Type B pancreatic cell (in vitro differentiated cells): ENCODE measurements at regions not wholly inside any gene's neighbourhood (a gene's known extent, or its start where the extent isn't known, plus 50 kb on each side); places are given as distances from the start of the nearest gene placed in this dataset.

Source experiments
- DNase-seq: peaks from one replicate; pipeline ENCODE4 v3.0.0; 2021; ENCODE audit warnings: mixed read lengths; ENCODE audit not compliant: unreplicated experiment; ENCODE audit errors: extremely low spot score
- H3K27ac Mint-ChIP-seq: 2 replicates; pipeline ENCODE4 v1.8.0; 2021; ENCODE audit warnings: mild to moderate bottlenecking, mixed read lengths
- H3K27me3 Mint-ChIP-seq: 2 replicates; pipeline ENCODE4 v1.8.0; 2021; ENCODE audit warnings: mixed read lengths
- H3K36me3 Mint-ChIP-seq: 2 replicates; pipeline ENCODE4 v1.8.0; 2021; ENCODE audit warnings: mixed read lengths
- H3K4me1 Mint-ChIP-seq: one replicate; pipeline ENCODE4 v1.8.0; 2021; ENCODE audit warnings: mixed read lengths; ENCODE audit not compliant: unreplicated experiment
- H3K4me3 Mint-ChIP-seq: 2 replicates; pipeline ENCODE4 v1.8.0; 2021; ENCODE audit warnings: mild to moderate bottlenecking, mixed read lengths
- H3K9me3 Mint-ChIP-seq: 2 replicates; pipeline ENCODE4 v1.8.0; 2021; ENCODE audit warnings: mixed read lengths
- TF ChIP-seq, protein P1 (sequence below): fragments of 200-600 bp; sonication (generic); conservative IDR thresholded peaks from 2 replicates; pipeline ENCODE4 v1.5.0; 2021; ENCODE audit warnings: antibody characterized with exemption, mild to moderate bottlenecking

DNA sequence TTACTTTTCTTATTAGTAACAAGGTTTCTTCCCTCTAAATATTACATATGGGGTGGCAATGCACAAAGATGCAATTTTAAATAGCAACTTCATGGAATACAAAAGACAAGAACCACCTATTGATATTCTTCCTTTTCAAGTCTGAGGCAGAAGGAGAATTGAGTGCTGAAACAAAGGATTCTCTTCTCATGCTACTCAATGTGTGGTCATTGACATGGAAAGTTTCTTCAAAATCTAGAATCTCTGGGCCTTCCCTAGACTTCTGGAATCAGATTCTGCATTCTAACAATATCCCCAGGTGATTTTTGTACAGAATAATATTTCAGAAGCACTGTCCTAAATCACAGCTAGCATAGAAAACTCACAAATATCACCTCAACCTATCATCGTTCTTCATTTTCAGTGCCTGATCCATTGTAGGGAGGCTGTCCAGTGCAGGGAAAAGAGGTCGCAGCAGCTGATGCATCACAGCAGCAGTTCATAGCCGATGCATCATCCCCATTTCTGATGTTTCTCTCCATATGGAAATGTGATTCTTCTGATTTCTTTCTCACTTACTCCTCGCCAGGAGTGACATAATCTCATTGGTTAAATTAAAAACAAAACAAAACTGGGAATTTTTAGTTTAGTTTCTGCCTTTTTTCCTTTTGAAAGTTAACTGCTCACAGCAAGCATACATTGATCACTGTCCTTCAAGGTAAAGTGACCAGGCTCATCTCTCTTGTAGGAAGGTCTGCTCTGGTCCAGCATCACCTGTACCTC, 139.5 kb upstream of the FAM83B start:
- H3K27me3 Mint-ChIP-seq: no peaks in the 10 kb centered on the region

GRCh38 chr6:54710456-54710855, 136.1 kb upstream of the FAM83B start:
- Mint-ChIP-seq H3K36me3 (no peaks in the 10 kb centered on the region), H3K4me1 (no peaks in the 10 kb centered on the region), H3K27me3 (no peaks in the 10 kb centered on the region), H3K4me3 (no peak overlapping the region), H3K9me3 (no peaks in the 10 kb centered on the region), H3K27ac (no peak overlapping the region)
- TF ChIP-seq, protein P1, sequence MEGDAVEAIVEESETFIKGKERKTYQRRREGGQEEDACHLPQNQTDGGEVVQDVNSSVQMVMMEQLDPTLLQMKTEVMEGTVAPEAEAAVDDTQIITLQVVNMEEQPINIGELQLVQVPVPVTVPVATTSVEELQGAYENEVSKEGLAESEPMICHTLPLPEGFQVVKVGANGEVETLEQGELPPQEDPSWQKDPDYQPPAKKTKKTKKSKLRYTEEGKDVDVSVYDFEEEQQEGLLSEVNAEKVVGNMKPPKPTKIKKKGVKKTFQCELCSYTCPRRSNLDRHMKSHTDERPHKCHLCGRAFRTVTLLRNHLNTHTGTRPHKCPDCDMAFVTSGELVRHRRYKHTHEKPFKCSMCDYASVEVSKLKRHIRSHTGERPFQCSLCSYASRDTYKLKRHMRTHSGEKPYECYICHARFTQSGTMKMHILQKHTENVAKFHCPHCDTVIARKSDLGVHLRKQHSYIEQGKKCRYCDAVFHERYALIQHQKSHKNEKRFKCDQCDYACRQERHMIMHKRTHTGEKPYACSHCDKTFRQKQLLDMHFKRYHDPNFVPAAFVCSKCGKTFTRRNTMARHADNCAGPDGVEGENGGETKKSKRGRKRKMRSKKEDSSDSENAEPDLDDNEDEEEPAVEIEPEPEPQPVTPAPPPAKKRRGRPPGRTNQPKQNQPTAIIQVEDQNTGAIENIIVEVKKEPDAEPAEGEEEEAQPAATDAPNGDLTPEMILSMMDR: no peak
- DNase-seq: no peak

More for the DNA sequence above, 139.5 kb upstream of the FAM83B start:
- Mint-ChIP-seq H3K4me3 (no peak overlapping the region), H3K27ac (no peak overlapping the region), H3K9me3 (no peaks in the 10 kb centered on the region), H3K36me3 (no peaks in the 10 kb centered on the region), H3K4me1 (no peaks in the 10 kb centered on the region)
- no peak for DNase-seq
- TF ChIP-seq, protein P1: no peak

DNA sequence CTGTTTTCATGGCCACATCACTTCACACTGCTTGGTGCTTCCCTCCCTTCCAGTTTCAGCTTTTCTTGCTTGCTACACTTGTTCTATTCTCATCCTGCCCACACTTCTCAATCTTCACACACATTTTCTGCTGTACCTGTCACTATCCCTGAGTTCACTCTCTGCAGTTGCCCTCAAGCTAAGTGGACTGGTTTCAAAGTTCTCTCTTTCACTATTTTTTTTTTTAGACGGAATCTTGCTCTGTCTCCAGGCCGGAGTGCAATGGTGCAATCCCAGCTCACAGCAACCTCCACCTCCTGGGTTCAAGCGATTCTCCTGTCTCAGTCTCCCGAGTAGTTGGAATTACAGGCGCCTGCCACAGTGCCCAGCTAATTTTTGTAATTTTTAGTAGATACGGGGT, 130.6 kb upstream of the FAM83B start:
- no peaks in the 10 kb centered on the region for H3K36me3 Mint-ChIP-seq
- H3K27ac Mint-ChIP-seq: peak overlapping the region; percentile 55
- no peak overlapping the region for H3K4me3 Mint-ChIP-seq
- no peak for DNase-seq
- H3K27me3 Mint-ChIP-seq: no peaks in the 10 kb centered on the region
- H3K9me3 Mint-ChIP-seq: no peaks in the 10 kb centered on the region
- peaks cover 10% of the 10 kb centered on the region for H3K4me1 Mint-ChIP-seq
- TF ChIP-seq, protein P1: no peak

DNA sequence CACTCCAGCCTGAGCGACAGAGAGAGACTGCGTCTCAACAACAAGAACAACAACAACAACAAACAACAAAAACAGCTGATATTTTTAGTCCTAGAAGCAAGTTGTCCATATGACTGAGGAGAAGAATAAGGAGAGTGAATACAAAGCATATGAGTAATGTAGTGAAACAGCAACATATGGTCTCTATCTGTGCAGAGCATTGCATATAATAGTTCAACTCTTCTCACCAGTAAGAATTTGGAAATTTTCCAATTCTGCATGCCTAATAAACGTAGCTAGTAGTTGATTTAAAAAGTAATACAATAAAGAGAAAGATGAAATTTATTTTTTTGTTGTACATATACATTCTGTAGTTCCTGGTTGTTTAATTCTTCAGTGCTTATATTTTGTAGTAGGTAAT, 129.7 kb upstream of the FAM83B start:
- no peak overlapping the region for H3K4me3 Mint-ChIP-seq
- peaks cover 10% of the 10 kb centered on the region for H3K4me1 Mint-ChIP-seq
- H3K27me3 Mint-ChIP-seq: no peaks in the 10 kb centered on the region
- TF ChIP-seq, protein P1: no peak
- DNase-seq: no peak
- H3K36me3 Mint-ChIP-seq: no peaks in the 10 kb centered on the region
- no peak overlapping the region for H3K27ac Mint-ChIP-seq
- H3K9me3 Mint-ChIP-seq: peaks cover 2% of the 10 kb centered on the region

- no peak overlapping the region for H3K27ac Mint-ChIP-seq
- no peak for DNase-seq
- H3K4me3 Mint-ChIP-seq: no peak overlapping the region
- peaks cover 10% of the 10 kb centered on the region for H3K4me1 Mint-ChIP-seq
- H3K27me3 Mint-ChIP-seq: no peaks in the 10 kb centered on the region
- TF ChIP-seq, protein P1: peak; percentile 96
- H3K36me3 Mint-ChIP-seq: no peaks in the 10 kb centered on the region
- H3K9me3 Mint-ChIP-seq: peaks cover 8% of the 10 kb centered on the region
Observed at GRCh38 chr6:54717849-54718455, 128.6 kb upstream of the FAM83B start.
